ENCODE measurements at regions not wholly inside any gene's neighbourhood (a gene's known extent, or its start where the extent isn't known, plus 50 kb on each side); places are given as distances from the start of the nearest gene placed in this dataset.

DNA sequence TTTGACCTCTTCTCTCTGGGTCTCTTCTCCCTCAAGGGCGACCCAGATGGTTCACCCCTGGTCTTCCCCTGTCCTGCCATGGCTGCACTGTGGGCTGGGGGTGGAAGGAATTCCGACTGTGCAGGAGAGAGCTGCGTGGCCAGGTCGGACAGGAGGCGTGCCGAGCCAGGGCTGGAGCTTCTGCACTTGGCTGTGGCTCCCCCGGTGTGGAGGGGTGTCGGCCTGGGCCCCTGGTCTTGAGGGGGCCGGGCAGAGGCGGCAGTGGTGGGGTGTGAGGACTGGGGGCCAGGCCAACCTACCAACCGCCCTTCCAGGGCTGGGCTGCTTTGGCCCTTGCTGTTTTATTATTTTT, 74.9 kb upstream of the SHH start:
- TF ChIP-seq POLR2A (IDR thresholded peaks at IDR 0.05) = no peak
- TF ChIP-seq, protein P1, sequence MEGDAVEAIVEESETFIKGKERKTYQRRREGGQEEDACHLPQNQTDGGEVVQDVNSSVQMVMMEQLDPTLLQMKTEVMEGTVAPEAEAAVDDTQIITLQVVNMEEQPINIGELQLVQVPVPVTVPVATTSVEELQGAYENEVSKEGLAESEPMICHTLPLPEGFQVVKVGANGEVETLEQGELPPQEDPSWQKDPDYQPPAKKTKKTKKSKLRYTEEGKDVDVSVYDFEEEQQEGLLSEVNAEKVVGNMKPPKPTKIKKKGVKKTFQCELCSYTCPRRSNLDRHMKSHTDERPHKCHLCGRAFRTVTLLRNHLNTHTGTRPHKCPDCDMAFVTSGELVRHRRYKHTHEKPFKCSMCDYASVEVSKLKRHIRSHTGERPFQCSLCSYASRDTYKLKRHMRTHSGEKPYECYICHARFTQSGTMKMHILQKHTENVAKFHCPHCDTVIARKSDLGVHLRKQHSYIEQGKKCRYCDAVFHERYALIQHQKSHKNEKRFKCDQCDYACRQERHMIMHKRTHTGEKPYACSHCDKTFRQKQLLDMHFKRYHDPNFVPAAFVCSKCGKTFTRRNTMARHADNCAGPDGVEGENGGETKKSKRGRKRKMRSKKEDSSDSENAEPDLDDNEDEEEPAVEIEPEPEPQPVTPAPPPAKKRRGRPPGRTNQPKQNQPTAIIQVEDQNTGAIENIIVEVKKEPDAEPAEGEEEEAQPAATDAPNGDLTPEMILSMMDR (IDR thresholded peaks at IDR 0.05 in 4 of 5, conservative IDR thresholded peaks at IDR 0.05 in 1 of 5) = no peak

All from gastrocnemius medialis (tissue), 4 donors.